ENCODE measurements at regions not wholly inside any gene's neighbourhood (a gene's known extent, or its start where the extent isn't known, plus 50 kb on each side); places are given as distances from the start of the nearest gene placed in this dataset.

- TF ChIP-seq CTCF (IDR thresholded peaks at IDR 0.05; ENCODE audit: control insufficient read depth, insufficient read depth, low read depth, low read length, missing control alignments) = no peak
- no peak overlapping the region for H3K4me3 ChIP-seq (ENCODE audit: control insufficient read depth, low read depth, low read length)
- peak; percentile 3 for DNase-seq (ENCODE audit: low read depth)
Observed at GRCh38 chr10:4527281-4527970, 298.6 kb upstream of the AKR1E2 start.

- DNase-seq (ENCODE audit: low read depth) = no peak
- no peak for TF ChIP-seq CTCF (IDR thresholded peaks at IDR 0.05; ENCODE audit: control insufficient read depth, insufficient read depth, low read depth, low read length, missing control alignments)
- H3K4me3 ChIP-seq (ENCODE audit: control insufficient read depth, low read depth, low read length) = no peak overlapping the region
Observed at GRCh38 chr10:4526311-4526731, 299.7 kb upstream of the AKR1E2 start.

- H3K4me3 ChIP-seq (ENCODE audit: control insufficient read depth, low read depth, low read length) = no peak overlapping the region
- no peak for TF ChIP-seq CTCF (IDR thresholded peaks at IDR 0.05; ENCODE audit: control insufficient read depth, insufficient read depth, low read depth, low read length, missing control alignments)
- no peak for DNase-seq (ENCODE audit: low read depth)
Observed at GRCh38 chr10:4525103-4525502, 300.9 kb upstream of the AKR1E2 start.

GRCh38 chr10:4522296-4523000 is 303.6 kb upstream of the AKR1E2 start:
- DNase-seq (ENCODE audit: low read depth) = no peak
- no peak for TF ChIP-seq CTCF (IDR thresholded peaks at IDR 0.05; ENCODE audit: control insufficient read depth, insufficient read depth, low read depth, low read length, missing control alignments)

GRCh38 chr10:4519658-4520402 is 306.2 kb upstream of the AKR1E2 start:
- DNase-seq (ENCODE audit: low read depth) = peak; percentile 52
- H3K4me3 ChIP-seq (ENCODE audit: control insufficient read depth, low read depth, low read length) = no peak overlapping the region
- no peak for TF ChIP-seq CTCF (IDR thresholded peaks at IDR 0.05; ENCODE audit: control insufficient read depth, insufficient read depth, low read depth, low read length, missing control alignments)

More at GRCh38 chr10:4522296-4523000, 303.6 kb upstream of the AKR1E2 start:
- no peak overlapping the region for H3K4me3 ChIP-seq (ENCODE audit: control insufficient read depth, low read depth, low read length)

GRCh38 chr10:4517746-4518145 is 308.3 kb upstream of the AKR1E2 start:
- DNase-seq (ENCODE audit: low read depth) = no peak

More at GRCh38 chr10:4517746-4518145, 308.3 kb upstream of the AKR1E2 start:
- no peak for TF ChIP-seq CTCF (IDR thresholded peaks at IDR 0.05; ENCODE audit: control insufficient read depth, insufficient read depth, low read depth, low read length, missing control alignments)
- H3K4me3 ChIP-seq (ENCODE audit: control insufficient read depth, low read depth, low read length) = no peak overlapping the region

Measured in AG09309 (cell line).